ENCODE measurements at regions not wholly inside any gene's neighbourhood (a gene's known extent, or its start where the extent isn't known, plus 50 kb on each side); places are given as distances from the start of the nearest gene placed in this dataset.
"Not testable (repeated sequence)": the region's sequence is repeated elsewhere in the genome, so short reads cannot be mapped to it uniquely, and the experiment has no call there.

GRCh38 chrX:122238801-122239200 is 945.3 kb upstream of the GRIA3 start:
- DNase-seq = no peak

- DNase-seq = no peak
These were observed 942.1 kb upstream of the GRIA3 start for GRCh38 chrX:122241959-122242358.

- no peak for DNase-seq
These were observed 940.0 kb upstream of the GRIA3 start for GRCh38 chrX:122244080-122244479.

- DNase-seq = no peak
These were observed 938.9 kb upstream of the GRIA3 start for GRCh38 chrX:122245175-122245574.

- no peak for DNase-seq
These were observed 938.1 kb upstream of the GRIA3 start for GRCh38 chrX:122245943-122246342.

GRCh38 chrX:122246937-122247336 is 937.1 kb upstream of the GRIA3 start:
- no peak for DNase-seq

GRCh38 chrX:122248681-122249080 is 935.4 kb upstream of the GRIA3 start:
- no peak for DNase-seq

GRCh38 chrX:122252454-122252853 is 931.6 kb upstream of the GRIA3 start:
- no peak for DNase-seq

GRCh38 chrX:122268353-122268752 is 915.7 kb upstream of the GRIA3 start:
- DNase-seq = no peak

- no peak for DNase-seq
These were observed 914.8 kb upstream of the GRIA3 start for GRCh38 chrX:122269243-122269781.

GRCh38 chrX:122270809-122271494 is 913.1 kb upstream of the GRIA3 start:
- DNase-seq = no peak

- DNase-seq = no peak
These were observed 912.1 kb upstream of the GRIA3 start for GRCh38 chrX:122272011-122272410.

GRCh38 chrX:122279746-122280145 is 904.3 kb upstream of the GRIA3 start:
- no peak for DNase-seq

- DNase-seq = not testable (repeated sequence)
These were observed 884.3 kb upstream of the GRIA3 start for GRCh38 chrX:122299822-122300221.

GRCh38 chrX:122301491-122301890 is 882.6 kb upstream of the GRIA3 start:
- DNase-seq = no peak

GRCh38 chrX:122303761-122304160 is 880.3 kb upstream of the GRIA3 start:
- DNase-seq = no peak

- DNase-seq = no peak
These were observed 839.3 kb upstream of the GRIA3 start for GRCh38 chrX:122344816-122345215.

- DNase-seq = no peak
These were observed 820.8 kb upstream of the GRIA3 start for GRCh38 chrX:122363112-122363795.

GRCh38 chrX:122375533-122375932 is 808.5 kb upstream of the GRIA3 start:
- not testable (repeated sequence) for DNase-seq

- no peak for DNase-seq
These were observed 795.1 kb upstream of the GRIA3 start for GRCh38 chrX:122389005-122389404.

GRCh38 chrX:122418758-122419157 is 765.3 kb upstream of the GRIA3 start:
- no peak for DNase-seq

GRCh38 chrX:122421434-122422121 is 762.5 kb upstream of the GRIA3 start:
- no peak for DNase-seq

GRCh38 chrX:122422547-122422946 is 761.5 kb upstream of the GRIA3 start:
- DNase-seq = no peak

GRCh38 chrX:122434942-122435341 is 749.1 kb upstream of the GRIA3 start:
- DNase-seq = no peak
